ENCODE measurements at regions not wholly inside any gene's neighbourhood (a gene's known extent, or its start where the extent isn't known, plus 50 kb on each side); places are given as distances from the start of the nearest gene placed in this dataset.

GRCh38 chr10:8245131-8245813 lies 190.8 kb downstream of the GATA3 start:
- no peak for DNase-seq (ENCODE audit: low spot score)
- CTCF ChIA-PET: interaction anchor here (0.6 kb wide), 1 partner anchor 797 kb away, joined by 6 read pairs; no protein-coding TSS in a partner anchor
- TF ChIP-seq CTCF (conservative IDR thresholded peaks at IDR 0.05; ENCODE audit: low read depth): no peak
- POLR2A ChIA-PET (ENCODE audit: low non-redundant PET): no interaction called here
- H3K27ac ChIP-seq: no peak overlapping the region

GRCh38 chr10:8245814-8246142 lies 191.3 kb downstream of the GATA3 start:
- POLR2A ChIA-PET (ENCODE audit: low non-redundant PET): no interaction called here
- CTCF ChIA-PET: no interaction called here
- H3K27ac ChIP-seq: no peak overlapping the region
- DNase-seq (ENCODE audit: low spot score): no peak
- no peak for TF ChIP-seq CTCF (conservative IDR thresholded peaks at IDR 0.05; ENCODE audit: low read depth)

GRCh38 chr10:8246548-8246947 lies 192.1 kb downstream of the GATA3 start:
- DNase-seq (ENCODE audit: low spot score): no peak
- POLR2A ChIA-PET (ENCODE audit: low non-redundant PET): no interaction called here
- H3K27ac ChIP-seq: no peak overlapping the region
- no peak for TF ChIP-seq CTCF (conservative IDR thresholded peaks at IDR 0.05; ENCODE audit: low read depth)
- CTCF ChIA-PET: no interaction called here

GRCh38 chr10:8247191-8247590 lies 192.7 kb downstream of the GATA3 start:
- no peak overlapping the region for H3K27ac ChIP-seq
- no peak for DNase-seq (ENCODE audit: low spot score)

GRCh38 chr10:8248868-8249267 lies 194.4 kb downstream of the GATA3 start:
- no peak overlapping the region for H3K27ac ChIP-seq
- no peak for DNase-seq (ENCODE audit: low spot score)
- no peak for TF ChIP-seq CTCF (conservative IDR thresholded peaks at IDR 0.05; ENCODE audit: low read depth)
- CTCF ChIA-PET: interaction anchor here (0.6 kb wide), 2 partner anchors 10 to 182 kb away, joined by 3 read pairs; no protein-coding TSS in a partner anchor
- POLR2A ChIA-PET (ENCODE audit: low non-redundant PET): no interaction called here

More at GRCh38 chr10:8247191-8247590, 192.7 kb downstream of the GATA3 start:
- TF ChIP-seq CTCF (conservative IDR thresholded peaks at IDR 0.05; ENCODE audit: low read depth): no peak
- ChIA-PET POLR2A (ENCODE audit: low non-redundant PET) (no interaction called here), CTCF (no interaction called here)

GRCh38 chr10:8254350-8254749 lies 199.9 kb downstream of the GATA3 start:
- ChIA-PET POLR2A (ENCODE audit: low non-redundant PET) (no interaction called here), CTCF (no interaction called here)
- no peak for DNase-seq (ENCODE audit: low spot score)
- no peak for TF ChIP-seq CTCF (conservative IDR thresholded peaks at IDR 0.05; ENCODE audit: low read depth)
- H3K27ac ChIP-seq: no peak overlapping the region

Data from RWPE1 (cell line).